Prostate gland (tissue), 2 donors: ENCODE measurements at regions not wholly inside any gene's neighbourhood (a gene's known extent, or its start where the extent isn't known, plus 50 kb on each side); places are given as distances from the start of the nearest gene placed in this dataset.

Source experiments
- POLR2A ChIP-seq: fragments of 450-650 bp; IDR thresholded peaks from one replicate; pipeline ENCODE4 v1.6.1; 2016; ENCODE audit warnings: antibody characterized with exemption, mild to moderate bottlenecking
- TF ChIP-seq, protein P1 (sequence below), 4 experiments: fragments of 200-600 bp in 2 of 4; fragments of 450-650 bp in 2 of 4; sonication (generic) in 2 of 4; IDR thresholded peaks; 1 replicate in 3 of 4; 2 replicates in 1 of 4; pipeline ENCODE4 v1.5.1; 2016 to 2019; ENCODE audit warnings: antibody characterized with exemption in 4 of 4, mild to moderate bottlenecking in 2 of 4, moderate library complexity in 2 of 4

DNA sequence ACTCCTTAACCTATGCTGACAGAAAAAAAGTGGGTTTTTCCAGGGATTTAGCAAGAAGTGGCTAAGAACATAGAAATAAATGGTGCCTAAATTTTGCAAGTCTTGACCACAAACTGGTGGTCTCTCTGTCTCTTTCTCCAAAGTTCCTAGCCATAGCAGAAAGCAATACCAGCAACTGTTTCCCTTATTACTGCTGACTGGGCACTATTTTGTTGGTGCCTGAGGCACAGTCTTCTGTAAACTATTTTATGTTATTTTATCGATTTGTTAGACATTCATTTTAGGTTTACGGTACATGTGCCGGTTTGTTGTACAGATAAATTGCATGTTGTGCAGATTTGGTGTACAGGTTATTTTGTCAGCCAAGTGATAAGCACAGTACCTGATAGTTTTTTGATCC is 234.6 kb upstream of the TECRL start:
- TF ChIP-seq, protein P1, sequence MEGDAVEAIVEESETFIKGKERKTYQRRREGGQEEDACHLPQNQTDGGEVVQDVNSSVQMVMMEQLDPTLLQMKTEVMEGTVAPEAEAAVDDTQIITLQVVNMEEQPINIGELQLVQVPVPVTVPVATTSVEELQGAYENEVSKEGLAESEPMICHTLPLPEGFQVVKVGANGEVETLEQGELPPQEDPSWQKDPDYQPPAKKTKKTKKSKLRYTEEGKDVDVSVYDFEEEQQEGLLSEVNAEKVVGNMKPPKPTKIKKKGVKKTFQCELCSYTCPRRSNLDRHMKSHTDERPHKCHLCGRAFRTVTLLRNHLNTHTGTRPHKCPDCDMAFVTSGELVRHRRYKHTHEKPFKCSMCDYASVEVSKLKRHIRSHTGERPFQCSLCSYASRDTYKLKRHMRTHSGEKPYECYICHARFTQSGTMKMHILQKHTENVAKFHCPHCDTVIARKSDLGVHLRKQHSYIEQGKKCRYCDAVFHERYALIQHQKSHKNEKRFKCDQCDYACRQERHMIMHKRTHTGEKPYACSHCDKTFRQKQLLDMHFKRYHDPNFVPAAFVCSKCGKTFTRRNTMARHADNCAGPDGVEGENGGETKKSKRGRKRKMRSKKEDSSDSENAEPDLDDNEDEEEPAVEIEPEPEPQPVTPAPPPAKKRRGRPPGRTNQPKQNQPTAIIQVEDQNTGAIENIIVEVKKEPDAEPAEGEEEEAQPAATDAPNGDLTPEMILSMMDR (IDR thresholded peaks at IDR 0.05): no peak
- no peak for TF ChIP-seq POLR2A
